Smooth muscle cell (in vitro differentiated cells): ENCODE measurements at regions not wholly inside any gene's neighbourhood (a gene's known extent, or its start where the extent isn't known, plus 50 kb on each side); places are given as distances from the start of the nearest gene placed in this dataset.
"Not testable (repeated sequence)": the region's sequence is repeated elsewhere in the genome, so short reads cannot be mapped to it uniquely, and the experiment has no call there.

Source experiments
- DNase-seq: peaks from one replicate; lab custom pipeline; 2025; ENCODE audit not compliant: unreplicated experiment; lab: John Stamatoyannopoulos, UW
- H2AFZ ChIP-seq: fragments of 200-600 bp; sonication (generic); 2 replicates; pipeline ENCODE4 v1.6.0; 2016; ENCODE audit warnings: antibody characterized with exemption, low read depth, mild to moderate bottlenecking
- H3F3A ChIP-seq: fragments of 200-600 bp; sonication (generic); 2 replicates; pipeline ENCODE4 v1.6.0; 2017; ENCODE audit warnings: antibody characterized with exemption, low read depth
- H3K27ac ChIP-seq: fragments of 200-600 bp; sonication (generic); 2 replicates; pipeline ENCODE4 v1.5.1; 2016; ENCODE audit warnings: low read depth, mild to moderate bottlenecking
- H3K27me3 ChIP-seq: fragments of 200-600 bp; sonication (generic); 2 replicates; pipeline ENCODE4 v1.6.1; 2016; ENCODE audit warnings: low read depth, mild to moderate bottlenecking
- H3K36me3 ChIP-seq: fragments of 200-600 bp; sonication (generic); 2 replicates; pipeline ENCODE4 v1.5.1; 2016; ENCODE audit warnings: low read depth
- H3K4me1 ChIP-seq: fragments of 200-600 bp; sonication (generic); 2 replicates; pipeline ENCODE4 v1.5.1; 2016; ENCODE audit warnings: low read depth
- H3K4me2 ChIP-seq: fragments of 200-600 bp; sonication (generic); 2 replicates; pipeline ENCODE4 v1.6.0; 2016; ENCODE audit warnings: mild to moderate bottlenecking
- H3K4me3 ChIP-seq: fragments of 200-600 bp; sonication (generic); 2 replicates; pipeline ENCODE4 v1.5.1; 2016; ENCODE audit warnings: mild to moderate bottlenecking
- H3K79me2 ChIP-seq: fragments of 200-600 bp; sonication (generic); 2 replicates; pipeline ENCODE4 v1.6.0; 2016; ENCODE audit warnings: low read depth, mild to moderate bottlenecking
- H3K9ac ChIP-seq: fragments of 200-600 bp; sonication (generic); 2 replicates; pipeline ENCODE4 v1.6.0; 2016; ENCODE audit warnings: low read depth
- H3K9me3 ChIP-seq: fragments of 200-600 bp; sonication (generic); replicated peaks from 2 replicates; pipeline ENCODE4 v1.5.1; 2016; ENCODE audit warnings: low read depth
- H4K20me1 ChIP-seq: fragments of 200-600 bp; sonication (generic); 2 replicates; pipeline ENCODE4 v1.6.0; 2016; ENCODE audit warnings: low read depth
- CTCF ChIP-seq: fragments of 200-600 bp; sonication (generic); IDR thresholded peaks from 2 replicates; pipeline ENCODE4 v1.5.1; 2017; ENCODE audit warnings: borderline replicate concordance, mild to moderate bottlenecking, antibody characterized with exemption; ENCODE audit not compliant: insufficient read depth, poor library complexity, severe bottlenecking
- WGBS: methylation state at CpG from one replicate; pipeline ENCODE4 v1.1.7; 2016; ENCODE audit warnings: low lambda C conversion rate; 5-methylcytosine and 5-hydroxymethylcytosine counted together

GRCh38 chrX:109134777-109135176 is 347.1 kb downstream of the GUCY2F start:
- H3K27me3 ChIP-seq = no peaks in the 10 kb centered on the region
- no peak for DNase-seq
- H3K27ac ChIP-seq = no peak overlapping the region
- H3K36me3 ChIP-seq = no peaks in the 10 kb centered on the region
- no peak overlapping the region for H3K4me2 ChIP-seq
- no peaks in the 10 kb centered on the region for H3K79me2 ChIP-seq
- H3K4me1 ChIP-seq = no peaks in the 10 kb centered on the region
- no peaks in the 10 kb centered on the region for H3F3A ChIP-seq
- TF ChIP-seq CTCF = no peak
- no peak overlapping the region for H3K4me3 ChIP-seq
- no peak overlapping the region for H2AFZ ChIP-seq
- H4K20me1 ChIP-seq = no peaks in the 10 kb centered on the region
- H3K9me3 ChIP-seq = peaks cover 10% of the 10 kb centered on the region
- no peak overlapping the region for H3K9ac ChIP-seq

- H3K4me1 ChIP-seq = peaks cover 3% of the 10 kb centered on the region
- H3K4me2 ChIP-seq = no peak overlapping the region
- TF ChIP-seq CTCF = no peak
- H3K9ac ChIP-seq = no peak overlapping the region
- 92% methylated on average over 3 of the region's 3 CpGs for WGBS
- DNase-seq = no peak
- no peaks in the 10 kb centered on the region for H3K79me2 ChIP-seq
- H3K27ac ChIP-seq = no peak overlapping the region
- H3K27me3 ChIP-seq = no peaks in the 10 kb centered on the region
- H2AFZ ChIP-seq = no peak overlapping the region
- H3K4me3 ChIP-seq = no peak overlapping the region
- no peaks in the 10 kb centered on the region for H3K36me3 ChIP-seq
- H3F3A ChIP-seq = no peaks in the 10 kb centered on the region
- H3K9me3 ChIP-seq = no peaks in the 10 kb centered on the region
- H4K20me1 ChIP-seq = no peaks in the 10 kb centered on the region
Measured at GRCh38 chrX:109125304-109125703, 356.6 kb downstream of the GUCY2F start.

GRCh38 chrX:109089359-109089758 is 353.0 kb upstream of the IRS4 start:
- H3K79me2 ChIP-seq = no peaks in the 10 kb centered on the region
- no peaks in the 10 kb centered on the region for H3K9me3 ChIP-seq
- TF ChIP-seq CTCF = no peak
- H2AFZ ChIP-seq = no peak overlapping the region
- no peak overlapping the region for H3K9ac ChIP-seq
- no peak for DNase-seq
- H3K4me1 ChIP-seq = no peaks in the 10 kb centered on the region
- no peaks in the 10 kb centered on the region for H3K36me3 ChIP-seq
- no peaks in the 10 kb centered on the region for H3K27me3 ChIP-seq
- WGBS = 84% methylated on average over 4 of the region's 4 CpGs
- H3F3A ChIP-seq = no peaks in the 10 kb centered on the region
- no peak overlapping the region for H3K27ac ChIP-seq
- no peak overlapping the region for H3K4me2 ChIP-seq
- H3K4me3 ChIP-seq = no peak overlapping the region
- no peaks in the 10 kb centered on the region for H4K20me1 ChIP-seq

GRCh38 chrX:109077788-109078187 is 341.4 kb upstream of the IRS4 start:
- H3K4me1 ChIP-seq = no peaks in the 10 kb centered on the region
- H3K27me3 ChIP-seq = no peaks in the 10 kb centered on the region
- H3K36me3 ChIP-seq = no peaks in the 10 kb centered on the region
- H3K9ac ChIP-seq = no peak overlapping the region
- no peak overlapping the region for H3K4me3 ChIP-seq
- no peak overlapping the region for H2AFZ ChIP-seq
- H4K20me1 ChIP-seq = no peaks in the 10 kb centered on the region
- H3K4me2 ChIP-seq = no peak overlapping the region
- no peaks in the 10 kb centered on the region for H3K9me3 ChIP-seq
- no peak overlapping the region for H3K27ac ChIP-seq
- 100% methylated on average over 1 of the region's 1 CpG for WGBS
- DNase-seq = no peak
- no peaks in the 10 kb centered on the region for H3F3A ChIP-seq
- TF ChIP-seq CTCF = no peak
- no peaks in the 10 kb centered on the region for H3K79me2 ChIP-seq

GRCh38 chrX:109054181-109054581 is 317.8 kb upstream of the IRS4 start:
- not testable (repeated sequence) for H3K4me2 ChIP-seq, H3K9me3 ChIP-seq, H4K20me1 ChIP-seq, H3K4me3 ChIP-seq, H3K36me3 ChIP-seq, H3K27me3 ChIP-seq, H3F3A ChIP-seq, DNase-seq, H2AFZ ChIP-seq, H3K79me2 ChIP-seq, H3K4me1 ChIP-seq, H3K27ac ChIP-seq, H3K9ac ChIP-seq
- WGBS = 92% methylated on average over 27 of the region's 27 CpGs
